ENCODE measurements at regions not wholly inside any gene's neighbourhood (a gene's known extent, or its start where the extent isn't known, plus 50 kb on each side); places are given as distances from the start of the nearest gene placed in this dataset.

DNA sequence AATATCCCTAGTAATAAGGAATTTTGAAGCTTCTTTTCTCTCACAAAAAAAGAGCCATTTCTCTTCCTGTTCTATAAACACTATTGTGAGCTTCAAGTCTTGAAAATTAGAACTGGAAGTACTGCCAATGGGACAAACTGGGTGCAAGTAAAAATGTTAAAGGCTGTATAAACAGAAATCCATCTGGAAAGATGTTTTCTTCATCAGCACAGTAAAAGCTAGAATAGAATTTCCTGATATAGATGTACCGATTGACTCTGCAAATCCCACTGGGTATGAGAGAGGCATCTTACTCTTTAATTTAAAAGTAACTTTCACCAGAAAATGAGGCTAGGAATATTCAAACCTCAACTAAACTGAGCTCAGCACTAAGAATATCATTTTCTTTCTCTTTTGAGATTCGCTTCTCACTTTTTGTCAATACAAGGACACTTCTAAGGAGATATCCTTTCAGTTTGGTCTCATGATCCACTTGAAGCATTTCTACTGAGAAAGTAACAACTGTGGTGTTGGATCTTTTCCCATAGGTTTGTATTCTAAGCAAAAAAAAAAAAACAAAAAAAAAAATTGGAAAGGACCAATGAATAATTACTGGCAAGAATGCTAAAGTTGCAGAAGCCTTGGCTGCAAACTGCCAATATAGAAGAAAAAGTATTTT is 169.0 kb upstream of the PRDM1 start:
- TF ChIP-seq CTCF (IDR thresholded peaks at IDR 0.05; ENCODE audit: low read depth, low read length) (no peak), POLR2A (IDR thresholded peaks at IDR 0.05; ENCODE audit: extremely low read depth, insufficient read length) (no peak)
